ENCODE measurements at regions not wholly inside any gene's neighbourhood (a gene's known extent, or its start where the extent isn't known, plus 50 kb on each side); places are given as distances from the start of the nearest gene placed in this dataset.

GRCh38 chr14:66206554-66206953, 279.6 kb upstream of the CCDC196 start:
- peaks cover 4% of the 10 kb centered on the region for H3K27me3 Mint-ChIP-seq (ENCODE audit: insufficient read depth)
- DNase-seq: no peak
- 94 to 100% methylated on average over 1 to 2 of the region's 2 CpGs for WGBS, 2 experiments (ENCODE audit: insufficient coverage in 1 of 2, insufficient read length in 1 of 2)
- peaks cover 84% of the 10 kb centered on the region for H3K9me3 Mint-ChIP-seq
- Histone ChIP-seq H3K27ac (ENCODE audit: low read depth, low read length) (no peak overlapping the region), H3K9me3 (ENCODE audit: control insufficient read depth, low read length) (peaks cover 59% of the 10 kb centered on the region), H3K9ac (ENCODE audit: extremely low read depth, low read length, poor library complexity, severe bottlenecking) (no peak overlapping the region), H3K4me3 (ENCODE audit: low read length) (peak overlapping the region; percentile 63), H3K4me1 (ENCODE audit: control insufficient read depth, insufficient read depth, low read length) (no peaks in the 10 kb centered on the region), H3K27me3 (ENCODE audit: control insufficient read depth, insufficient read depth, low read length, poor library complexity, severe bottlenecking) (no peaks in the 10 kb centered on the region), H3K36me3 (ENCODE audit: control insufficient read depth, insufficient read depth, low read length) (no peaks in the 10 kb centered on the region)
- no peak for TF ChIP-seq CTCF (conservative IDR thresholded peaks at IDR 0.05)
- no peaks in the 10 kb centered on the region for H3K36me3 Mint-ChIP-seq (ENCODE audit: low read depth)
- no peak overlapping the region for H3K4me3 Mint-ChIP-seq
- H3K27ac Mint-ChIP-seq: no peak overlapping the region
- H3K4me1 Mint-ChIP-seq: no peaks in the 10 kb centered on the region

- no peak overlapping the region for H3K4me3 Mint-ChIP-seq
- peaks cover 3% of the 10 kb centered on the region for H3K27me3 Mint-ChIP-seq (ENCODE audit: insufficient read depth)
- peaks cover 88% of the 10 kb centered on the region for H3K9me3 Mint-ChIP-seq
- peaks cover 9% of the 10 kb centered on the region for H3K36me3 Mint-ChIP-seq (ENCODE audit: low read depth)
- no peak overlapping the region for H3K27ac Mint-ChIP-seq
- DNase-seq: no peak
- Histone ChIP-seq H3K27ac (ENCODE audit: low read depth, low read length) (no peak overlapping the region), H3K9ac (ENCODE audit: extremely low read depth, low read length, poor library complexity, severe bottlenecking) (no peak overlapping the region), H3K27me3 (ENCODE audit: control insufficient read depth, insufficient read depth, low read length, poor library complexity, severe bottlenecking) (no peaks in the 10 kb centered on the region), H3K9me3 (ENCODE audit: control insufficient read depth, low read length) (peaks cover 98% of the 10 kb centered on the region), H3K36me3 (ENCODE audit: control insufficient read depth, insufficient read depth, low read length) (peaks cover 6% of the 10 kb centered on the region), H3K4me3 (ENCODE audit: low read length) (peak overlapping the region; percentile 76), H3K4me1 (ENCODE audit: control insufficient read depth, insufficient read depth, low read length) (no peaks in the 10 kb centered on the region)
- no peaks in the 10 kb centered on the region for H3K4me1 Mint-ChIP-seq
- WGBS, 2 experiments (ENCODE audit: insufficient coverage in 1 of 2, insufficient read length in 1 of 2): 90 to 92% methylated on average over 1 of the region's 1 CpG
- no peak for TF ChIP-seq CTCF (conservative IDR thresholded peaks at IDR 0.05)
These were observed 269.4 kb upstream of the CCDC196 start for GRCh38 chr14:66216763-66217162.

GRCh38 chr14:66219886-66220285, 266.3 kb upstream of the CCDC196 start:
- no peak for DNase-seq
- Mint-ChIP-seq H3K4me1 (peaks cover 19% of the 10 kb centered on the region), H3K9me3 (peaks cover 61% of the 10 kb centered on the region), H3K36me3 (ENCODE audit: low read depth) (peaks cover 4% of the 10 kb centered on the region), H3K27ac (no peak overlapping the region), H3K27me3 (ENCODE audit: insufficient read depth) (peaks cover 3% of the 10 kb centered on the region), H3K4me3 (no peak overlapping the region)
- H3K9ac ChIP-seq (ENCODE audit: extremely low read depth, low read length, poor library complexity, severe bottlenecking): no peak overlapping the region
- H3K36me3 ChIP-seq (ENCODE audit: control insufficient read depth, insufficient read depth, low read length): peaks cover 6% of the 10 kb centered on the region
- H3K27me3 ChIP-seq (ENCODE audit: control insufficient read depth, insufficient read depth, low read length, poor library complexity, severe bottlenecking): no peaks in the 10 kb centered on the region
- WGBS, 2 experiments (ENCODE audit: insufficient coverage in 1 of 2, insufficient read length in 1 of 2): 90 to 93% methylated on average over 3 of the region's 3 CpGs
- H3K4me1 ChIP-seq (ENCODE audit: control insufficient read depth, insufficient read depth, low read length): peaks cover 6% of the 10 kb centered on the region
- H3K4me3 ChIP-seq (ENCODE audit: low read length): peak overlapping the region; percentile 76
- TF ChIP-seq CTCF (conservative IDR thresholded peaks at IDR 0.05): no peak
- H3K27ac ChIP-seq (ENCODE audit: low read depth, low read length): no peak overlapping the region
- peaks cover 72% of the 10 kb centered on the region for H3K9me3 ChIP-seq (ENCODE audit: control insufficient read depth, low read length)

Data from endodermal cell (in vitro differentiated cells).